ENCODE measurements at regions not wholly inside any gene's neighbourhood (a gene's known extent, or its start where the extent isn't known, plus 50 kb on each side); places are given as distances from the start of the nearest gene placed in this dataset.

DNA sequence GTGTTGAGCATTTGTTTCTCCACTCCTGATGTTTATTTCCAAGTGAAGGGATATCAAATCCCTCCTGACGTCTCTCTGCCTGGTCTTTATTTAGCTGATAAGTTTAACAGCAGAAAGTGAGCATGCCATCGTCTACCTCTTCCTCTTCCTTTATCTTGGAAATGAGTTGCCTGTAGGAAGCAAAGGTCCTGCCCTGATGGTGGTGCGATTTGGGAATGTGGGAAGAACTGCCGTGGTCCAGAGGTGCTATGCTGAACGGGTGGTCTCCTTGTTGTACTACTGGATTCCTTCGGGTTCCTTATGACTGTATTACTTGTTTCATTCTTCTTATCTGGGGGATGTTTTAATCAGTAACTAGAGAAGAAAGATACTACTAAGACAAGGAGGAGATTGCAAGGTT lies 217.5 kb downstream of the PMAIP1 start:
- H3K27ac ChIP-seq = no peak overlapping the region
- H3K4me1 ChIP-seq (ENCODE audit: control insufficient read depth in 1 of 2, insufficient read depth in 1 of 2, low read depth in 1 of 2, low read length in 1 of 2) = no peaks in the 10 kb centered on the region
- no peak overlapping the region for H3K4me3 ChIP-seq (ENCODE audit: low read depth in 1 of 2, low read length in 1 of 2)
- H3K36me3 ChIP-seq = no peaks in the 10 kb centered on the region
- TF ChIP-seq, protein P1, sequence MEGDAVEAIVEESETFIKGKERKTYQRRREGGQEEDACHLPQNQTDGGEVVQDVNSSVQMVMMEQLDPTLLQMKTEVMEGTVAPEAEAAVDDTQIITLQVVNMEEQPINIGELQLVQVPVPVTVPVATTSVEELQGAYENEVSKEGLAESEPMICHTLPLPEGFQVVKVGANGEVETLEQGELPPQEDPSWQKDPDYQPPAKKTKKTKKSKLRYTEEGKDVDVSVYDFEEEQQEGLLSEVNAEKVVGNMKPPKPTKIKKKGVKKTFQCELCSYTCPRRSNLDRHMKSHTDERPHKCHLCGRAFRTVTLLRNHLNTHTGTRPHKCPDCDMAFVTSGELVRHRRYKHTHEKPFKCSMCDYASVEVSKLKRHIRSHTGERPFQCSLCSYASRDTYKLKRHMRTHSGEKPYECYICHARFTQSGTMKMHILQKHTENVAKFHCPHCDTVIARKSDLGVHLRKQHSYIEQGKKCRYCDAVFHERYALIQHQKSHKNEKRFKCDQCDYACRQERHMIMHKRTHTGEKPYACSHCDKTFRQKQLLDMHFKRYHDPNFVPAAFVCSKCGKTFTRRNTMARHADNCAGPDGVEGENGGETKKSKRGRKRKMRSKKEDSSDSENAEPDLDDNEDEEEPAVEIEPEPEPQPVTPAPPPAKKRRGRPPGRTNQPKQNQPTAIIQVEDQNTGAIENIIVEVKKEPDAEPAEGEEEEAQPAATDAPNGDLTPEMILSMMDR (IDR thresholded peaks at IDR 0.05) = no peak
- no peaks in the 10 kb centered on the region for H3K27me3 ChIP-seq
- no peaks in the 10 kb centered on the region for H3K9me3 ChIP-seq

DNA sequence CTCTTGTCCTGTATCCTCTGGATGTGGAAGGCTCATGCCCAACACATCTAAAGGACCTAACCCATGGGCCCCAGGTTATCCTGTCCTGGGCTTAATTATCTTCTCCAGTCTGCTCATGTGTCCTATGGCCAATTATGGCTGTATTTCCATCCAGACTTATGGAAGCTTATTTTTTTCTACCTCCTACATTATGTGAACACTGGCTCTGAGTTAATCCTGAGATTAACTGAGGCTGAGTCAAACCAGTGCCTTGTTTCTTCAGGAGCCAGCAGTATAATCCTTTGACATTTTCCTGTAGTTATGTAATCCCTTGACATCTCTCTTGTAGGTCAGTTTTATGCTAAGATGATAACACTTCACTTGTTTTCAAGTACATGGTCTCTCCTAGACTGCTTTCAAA lies 213.6 kb downstream of the PMAIP1 start:
- Histone ChIP-seq H3K4me3 (ENCODE audit: low read depth in 1 of 2, low read length in 1 of 2) (no peak overlapping the region), H3K36me3 (no peaks in the 10 kb centered on the region), H3K27ac (no peak overlapping the region), H3K4me1 (ENCODE audit: control insufficient read depth in 1 of 2, insufficient read depth in 1 of 2, low read depth in 1 of 2, low read length in 1 of 2) (no peaks in the 10 kb centered on the region), H3K9me3 (no peaks in the 10 kb centered on the region), H3K27me3 (no peaks in the 10 kb centered on the region)
- TF ChIP-seq, protein P1 (IDR thresholded peaks at IDR 0.05) = no peak

DNA sequence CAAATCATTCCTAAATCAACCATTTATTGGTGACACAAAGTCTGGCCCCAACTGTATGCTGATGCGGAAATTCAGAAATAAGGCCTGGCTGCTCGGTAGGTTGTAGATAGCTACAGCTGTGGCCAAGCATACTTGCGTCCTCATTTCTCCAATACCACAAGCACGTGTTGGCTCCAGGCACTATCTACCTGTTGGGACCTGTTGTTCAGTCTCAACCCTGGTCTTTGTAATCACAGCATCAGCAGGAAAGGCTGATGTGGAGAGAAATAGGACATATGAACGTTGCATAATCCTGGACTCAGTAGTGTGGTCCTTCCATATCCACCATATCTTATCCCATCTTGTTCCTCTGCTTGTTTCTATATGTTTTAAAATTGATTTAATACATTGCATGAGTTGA lies 212.6 kb downstream of the PMAIP1 start:
- no peaks in the 10 kb centered on the region for H3K4me1 ChIP-seq (ENCODE audit: control insufficient read depth in 1 of 2, insufficient read depth in 1 of 2, low read depth in 1 of 2, low read length in 1 of 2)
- H3K9me3 ChIP-seq = no peaks in the 10 kb centered on the region
- H3K36me3 ChIP-seq = no peaks in the 10 kb centered on the region
- no peaks in the 10 kb centered on the region for H3K27me3 ChIP-seq
- TF ChIP-seq, protein P1 (IDR thresholded peaks at IDR 0.05) = no peak
- H3K4me3 ChIP-seq (ENCODE audit: low read depth in 1 of 2, low read length in 1 of 2) = no peak overlapping the region
- H3K27ac ChIP-seq = no peak overlapping the region

DNA sequence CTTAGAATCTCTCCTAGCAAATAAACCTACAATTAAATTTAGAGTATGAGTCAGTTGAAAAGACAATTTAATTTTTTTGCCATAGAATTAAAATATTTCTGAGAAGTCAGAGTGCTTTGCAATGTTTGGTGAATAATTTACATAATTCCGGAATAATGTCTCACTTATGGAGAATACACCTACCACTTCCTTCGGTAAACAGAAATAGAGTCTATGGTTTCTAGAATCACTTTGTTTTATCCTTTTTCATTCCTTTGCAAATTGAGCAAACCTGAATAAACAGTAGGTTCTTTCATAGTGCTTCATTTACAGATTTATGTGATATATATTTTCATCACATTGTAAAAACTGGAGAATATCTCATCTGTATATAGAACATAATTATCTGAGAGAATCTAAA lies 211.7 kb downstream of the PMAIP1 start:
- H3K27ac ChIP-seq = no peak overlapping the region
- H3K9me3 ChIP-seq = no peaks in the 10 kb centered on the region
- H3K4me3 ChIP-seq (ENCODE audit: low read depth in 1 of 2, low read length in 1 of 2) = no peak overlapping the region
- no peaks in the 10 kb centered on the region for H3K27me3 ChIP-seq
- no peaks in the 10 kb centered on the region for H3K36me3 ChIP-seq
- TF ChIP-seq, protein P1 (IDR thresholded peaks at IDR 0.05) = no peak
- H3K4me1 ChIP-seq (ENCODE audit: control insufficient read depth in 1 of 2, insufficient read depth in 1 of 2, low read depth in 1 of 2, low read length in 1 of 2) = no peaks in the 10 kb centered on the region

DNA sequence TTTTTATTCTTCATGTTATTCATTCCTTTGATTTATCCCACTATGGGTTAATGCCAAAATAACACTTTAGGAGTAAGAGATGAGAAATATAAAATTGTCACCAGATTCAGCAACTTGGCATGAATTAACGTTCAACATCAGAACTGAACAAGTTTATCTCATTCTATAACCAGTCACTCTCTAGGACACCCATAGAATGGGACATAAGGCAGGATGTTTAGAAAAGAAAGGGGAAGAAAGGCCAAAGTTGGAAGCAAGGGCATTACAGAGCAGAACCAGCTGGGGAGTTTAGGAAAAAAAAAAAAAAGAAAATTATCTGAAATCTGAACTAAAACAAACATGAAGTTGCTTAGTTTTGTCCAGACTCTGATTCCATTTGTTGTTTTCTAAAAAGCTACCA lies 211.0 kb downstream of the PMAIP1 start:
- H3K4me3 ChIP-seq (ENCODE audit: low read depth in 1 of 2, low read length in 1 of 2) = no peak overlapping the region
- no peaks in the 10 kb centered on the region for H3K4me1 ChIP-seq (ENCODE audit: control insufficient read depth in 1 of 2, insufficient read depth in 1 of 2, low read depth in 1 of 2, low read length in 1 of 2)
- TF ChIP-seq, protein P1 (IDR thresholded peaks at IDR 0.05) = no peak
- no peaks in the 10 kb centered on the region for H3K9me3 ChIP-seq
- no peaks in the 10 kb centered on the region for H3K36me3 ChIP-seq
- H3K27ac ChIP-seq = no peak overlapping the region
- H3K27me3 ChIP-seq = no peaks in the 10 kb centered on the region

DNA sequence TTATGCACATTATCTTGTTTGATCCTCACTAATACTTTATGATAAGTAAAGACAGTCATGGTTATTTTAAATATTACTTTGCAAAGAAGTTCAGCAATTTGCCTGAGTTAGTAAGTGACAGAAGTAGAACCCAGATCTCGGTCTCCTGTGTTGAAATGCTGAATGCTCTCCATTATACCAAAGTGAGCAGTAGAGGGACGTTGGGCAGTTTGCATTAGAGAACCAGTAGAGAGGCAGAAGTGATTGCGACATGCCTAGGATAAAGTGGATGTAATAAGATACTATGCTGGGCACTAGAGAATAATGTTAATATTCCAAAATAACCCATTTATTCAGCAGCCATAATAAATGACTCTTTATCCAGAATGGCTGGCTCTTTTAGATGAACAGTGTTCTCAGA lies 201.0 kb downstream of the PMAIP1 start:
- H3K4me1 ChIP-seq (ENCODE audit: control insufficient read depth in 1 of 2, insufficient read depth in 1 of 2, low read depth in 1 of 2, low read length in 1 of 2) = no peaks in the 10 kb centered on the region
- H3K36me3 ChIP-seq = no peaks in the 10 kb centered on the region
- H3K9me3 ChIP-seq = no peaks in the 10 kb centered on the region
- H3K4me3 ChIP-seq (ENCODE audit: low read depth in 1 of 2, low read length in 1 of 2) = no peak overlapping the region
- no peaks in the 10 kb centered on the region for H3K27me3 ChIP-seq
- TF ChIP-seq, protein P1 (IDR thresholded peaks at IDR 0.05) = no peak
- H3K27ac ChIP-seq = no peak overlapping the region

Data from neutrophil (primary cell).